ENCODE measurements at regions not wholly inside any gene's neighbourhood (a gene's known extent, or its start where the extent isn't known, plus 50 kb on each side); places are given as distances from the start of the nearest gene placed in this dataset.

DNA sequence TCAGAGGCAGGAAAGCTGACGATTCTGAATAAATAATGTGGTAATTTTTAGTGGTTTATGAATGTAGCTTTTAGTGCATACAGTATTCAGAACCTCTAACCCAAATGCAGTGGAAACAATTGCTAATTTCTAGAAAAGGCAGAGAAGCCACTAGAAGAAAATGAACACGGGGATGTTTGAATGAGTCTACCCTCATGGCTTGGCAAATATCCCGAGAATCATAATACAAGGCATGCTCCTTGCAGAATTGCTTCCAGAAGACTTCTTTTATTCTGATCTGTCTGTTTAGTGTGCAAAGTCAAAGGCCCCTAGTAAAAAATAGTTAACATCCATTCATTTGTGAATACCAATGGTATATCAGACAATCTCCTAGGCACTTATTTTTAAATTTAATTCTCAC lies 246.8 kb downstream of the LMO4 start:
- Mint-ChIP-seq H3K36me3 (ENCODE audit: low read depth) (no peaks in the 10 kb centered on the region), H3K9me3 (ENCODE audit: low read depth) (no peaks in the 10 kb centered on the region), H3K4me3 (no peak overlapping the region), H3K27me3 (peaks cover 2% of the 10 kb centered on the region), H3K4me1 (no peaks in the 10 kb centered on the region), H3K27ac (no peak overlapping the region)
- CTCF ChIA-PET: no interaction called here
- DNase-seq (no peak), ATAC-seq (no peak)
- intact Hi-C loops (cut with DNase I, micrococcal nuclease): no loop called here
- POLR2A ChIA-PET: no interaction called here

DNA sequence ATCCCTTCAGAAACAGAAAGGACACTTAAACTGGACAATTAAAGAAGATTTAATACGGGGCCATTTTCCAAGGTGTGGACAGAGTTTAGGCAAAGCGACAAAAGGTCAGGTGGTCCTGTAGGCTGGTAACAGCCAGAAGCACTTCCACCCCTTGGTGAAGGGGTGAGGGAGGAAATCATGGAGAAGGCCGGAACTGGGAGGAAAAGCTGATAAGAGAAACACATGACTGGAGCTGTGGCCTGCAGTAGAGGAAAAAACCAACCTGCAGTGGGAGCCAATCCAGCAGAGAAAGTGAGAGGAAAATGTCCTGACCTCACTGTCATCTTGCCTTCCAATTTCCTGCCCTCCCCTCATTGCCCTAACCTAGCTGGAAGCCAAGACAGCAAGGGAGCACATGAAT lies 249.8 kb downstream of the LMO4 start:
- no peaks in the 10 kb centered on the region for H3K9me3 Mint-ChIP-seq (ENCODE audit: low read depth)
- ChIA-PET CTCF (interaction anchor here (1.2 kb wide), 1 partner anchor 175 kb away, joined by 3 read pairs; no protein-coding TSS in a partner anchor), POLR2A (no interaction called here)
- H3K4me3 Mint-ChIP-seq: no peak overlapping the region
- peaks cover 4% of the 10 kb centered on the region for H3K27me3 Mint-ChIP-seq
- H3K36me3 Mint-ChIP-seq (ENCODE audit: low read depth): no peaks in the 10 kb centered on the region
- H3K27ac Mint-ChIP-seq: no peak overlapping the region
- ATAC-seq: no peak
- DNase-seq: no peak
- no peaks in the 10 kb centered on the region for H3K4me1 Mint-ChIP-seq
- intact Hi-C loops (cut with DNase I, micrococcal nuclease): no loop called here

DNA sequence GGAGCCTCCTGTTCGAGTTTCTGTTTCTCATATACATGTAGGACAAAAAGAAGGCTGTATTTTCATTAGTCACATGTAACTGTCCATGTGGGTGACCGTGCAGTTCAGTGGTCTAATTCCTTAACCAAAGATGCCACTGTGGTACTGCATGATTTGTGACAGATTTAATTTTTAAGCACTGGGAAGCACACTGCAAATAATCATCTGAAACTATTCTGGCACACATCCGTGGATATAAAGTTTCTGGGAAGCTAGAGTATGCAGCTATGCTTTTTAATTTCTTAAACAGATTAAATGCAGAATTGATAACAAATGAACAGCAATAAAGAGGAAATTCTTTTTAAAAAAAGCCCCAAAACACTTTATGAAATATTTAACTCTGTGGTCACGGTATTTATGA lies 254.8 kb downstream of the LMO4 start:
- POLR2A ChIA-PET: no interaction called here
- ATAC-seq (no peak), DNase-seq (no peak)
- no peaks in the 10 kb centered on the region for H3K9me3 Mint-ChIP-seq (ENCODE audit: low read depth)
- CTCF ChIA-PET: no interaction called here
- no peak overlapping the region for H3K27ac Mint-ChIP-seq
- H3K36me3 Mint-ChIP-seq (ENCODE audit: low read depth): no peaks in the 10 kb centered on the region
- intact Hi-C loops (cut with DNase I, micrococcal nuclease): no loop called here
- H3K27me3 Mint-ChIP-seq: peaks cover 2% of the 10 kb centered on the region
- H3K4me1 Mint-ChIP-seq: no peaks in the 10 kb centered on the region
- no peak overlapping the region for H3K4me3 Mint-ChIP-seq

DNA sequence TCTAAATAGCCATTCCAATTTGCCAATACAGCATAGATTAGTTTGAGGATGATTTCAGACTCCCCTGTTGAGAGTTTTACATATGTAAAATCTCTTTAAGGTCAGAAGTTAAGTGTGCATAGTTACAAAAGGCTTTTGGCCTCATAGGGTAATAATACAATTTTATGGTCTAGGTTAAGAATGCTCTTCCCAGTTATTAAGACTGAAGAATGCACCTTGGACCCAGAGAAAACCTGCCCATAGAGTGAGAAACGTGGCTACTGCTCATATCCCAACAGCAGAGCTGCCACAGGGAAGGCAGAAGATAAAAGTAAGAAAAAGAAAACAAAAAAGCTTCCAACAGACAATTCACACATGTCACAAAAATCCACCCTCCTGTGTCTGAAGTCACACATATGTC lies 255.9 kb downstream of the LMO4 start:
- CTCF ChIA-PET: interaction anchor here (2.0 kb wide), 1 partner anchor 14 kb away, joined by 8 read pairs; no protein-coding TSS in a partner anchor
- no peak overlapping the region for H3K27ac Mint-ChIP-seq

DNA sequence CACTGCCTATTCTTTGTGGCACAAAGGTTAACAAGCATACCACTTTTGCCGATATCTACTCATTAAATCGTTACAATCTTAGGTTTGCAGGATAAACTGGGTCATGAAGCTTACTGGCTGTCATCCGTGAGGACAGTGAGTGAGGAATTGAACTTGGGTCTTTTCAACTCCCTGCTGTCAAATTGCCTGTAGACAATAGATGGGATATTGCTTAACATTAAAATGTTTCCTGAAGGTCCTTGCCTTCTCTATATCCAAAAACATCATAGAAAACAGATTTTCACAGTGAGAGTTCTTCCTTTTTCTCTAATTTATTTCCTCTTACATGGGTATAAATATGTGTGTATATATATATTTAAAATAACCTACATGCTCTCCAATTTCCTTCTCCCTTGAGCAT lies 257.8 kb downstream of the LMO4 start:
- Mint-ChIP-seq H3K36me3 (ENCODE audit: low read depth) (no peaks in the 10 kb centered on the region), H3K4me3 (no peak overlapping the region), H3K27me3 (no peaks in the 10 kb centered on the region), H3K4me1 (no peaks in the 10 kb centered on the region), H3K27ac (no peak overlapping the region), H3K9me3 (ENCODE audit: low read depth) (no peaks in the 10 kb centered on the region)
- ATAC-seq (no peak), DNase-seq (no peak)
- POLR2A ChIA-PET: no interaction called here
- CTCF ChIA-PET: no interaction called here
- intact Hi-C loops (cut with DNase I, micrococcal nuclease): no loop called here

More for the DNA sequence above, 255.9 kb downstream of the LMO4 start:
- H3K4me3 Mint-ChIP-seq: no peak overlapping the region
- ATAC-seq (no peak), DNase-seq (no peak)
- peaks cover 2% of the 10 kb centered on the region for H3K27me3 Mint-ChIP-seq
- POLR2A ChIA-PET: no interaction called here
- H3K9me3 Mint-ChIP-seq (ENCODE audit: low read depth): no peaks in the 10 kb centered on the region
- no peaks in the 10 kb centered on the region for H3K4me1 Mint-ChIP-seq
- no peaks in the 10 kb centered on the region for H3K36me3 Mint-ChIP-seq (ENCODE audit: low read depth)
- intact Hi-C loops (cut with DNase I, micrococcal nuclease): no loop called here

DNA sequence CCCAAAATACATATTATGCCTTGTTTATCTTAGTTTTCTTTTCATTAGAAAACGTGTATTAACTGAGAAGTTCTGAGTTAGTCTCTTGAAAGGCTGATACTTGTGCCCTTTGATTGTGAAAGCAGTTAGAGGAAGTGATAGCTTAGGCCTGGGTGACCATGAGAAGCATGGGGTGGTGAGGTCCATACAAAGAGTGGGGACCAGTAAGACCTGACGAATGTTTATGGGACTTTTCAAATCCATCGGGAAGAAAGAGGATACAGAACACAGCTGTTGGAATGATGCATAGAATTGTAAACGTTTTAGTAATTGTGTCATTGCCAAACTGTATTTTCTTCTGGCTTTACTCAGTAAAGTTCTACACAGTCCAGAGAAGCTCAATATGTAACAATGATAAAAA lies 259.8 kb downstream of the LMO4 start:
- POLR2A ChIA-PET: no interaction called here
- no peak for DNase-seq
- no peaks in the 10 kb centered on the region for H3K9me3 Mint-ChIP-seq (ENCODE audit: low read depth)

DNA sequence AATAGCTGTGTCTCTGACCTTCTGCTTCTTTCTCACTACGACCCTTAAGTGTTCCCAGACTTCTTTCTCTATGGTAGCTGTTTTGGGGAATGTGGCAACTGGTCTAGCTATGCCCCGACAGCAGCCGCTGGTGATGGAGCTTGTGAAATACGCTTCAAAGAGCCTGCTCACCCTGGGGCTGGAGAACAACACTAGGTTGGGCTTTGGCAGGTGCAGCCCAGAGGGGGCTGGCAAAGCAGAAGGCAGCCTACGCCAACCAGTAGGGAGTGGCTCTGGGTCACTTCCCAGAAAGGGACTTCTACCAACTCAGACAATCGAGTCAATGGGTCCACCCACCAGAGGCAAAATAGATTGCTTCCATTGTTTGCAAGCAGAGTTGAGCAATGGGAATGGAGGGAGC lies 262.8 kb downstream of the LMO4 start:
- ATAC-seq (no peak), DNase-seq (no peak)
- ChIA-PET POLR2A (no interaction called here), CTCF (no interaction called here)
- Mint-ChIP-seq H3K9me3 (ENCODE audit: low read depth) (no peaks in the 10 kb centered on the region), H3K36me3 (ENCODE audit: low read depth) (no peaks in the 10 kb centered on the region), H3K4me1 (no peaks in the 10 kb centered on the region), H3K4me3 (no peak overlapping the region), H3K27ac (no peak overlapping the region), H3K27me3 (no peaks in the 10 kb centered on the region)
- intact Hi-C loops (cut with DNase I, micrococcal nuclease): no loop called here

More for the DNA sequence above, 259.8 kb downstream of the LMO4 start:
- Mint-ChIP-seq H3K27ac (no peak overlapping the region), H3K4me1 (no peaks in the 10 kb centered on the region), H3K36me3 (ENCODE audit: low read depth) (no peaks in the 10 kb centered on the region), H3K27me3 (no peaks in the 10 kb centered on the region), H3K4me3 (no peak overlapping the region)
- ATAC-seq: no peak
- intact Hi-C loops (cut with DNase I, micrococcal nuclease): no loop called here
- CTCF ChIA-PET: interaction anchor here (0.6 kb wide), 1 partner anchor 157 kb away, joined by 3 read pairs; no protein-coding TSS in a partner anchor

DNA sequence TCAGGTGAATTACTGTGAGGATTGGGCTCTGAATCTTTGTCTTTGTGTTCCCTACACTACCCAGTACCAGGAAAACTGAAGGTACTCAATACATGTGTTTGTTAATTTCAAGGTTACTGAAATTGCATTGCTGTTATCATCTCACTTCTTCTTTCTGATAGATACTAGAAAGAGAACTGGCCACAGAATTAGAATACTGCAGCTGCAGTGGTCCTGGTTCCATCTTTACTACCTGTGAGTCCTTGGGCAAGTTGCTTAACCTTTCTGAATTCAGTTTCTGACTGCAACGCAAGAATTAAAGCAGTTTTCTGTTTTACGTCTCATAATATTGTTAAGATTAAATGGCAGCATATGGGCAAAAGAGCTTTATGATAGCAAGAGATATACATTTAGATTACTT lies 263.5 kb downstream of the LMO4 start:
- Mint-ChIP-seq H3K9me3 (ENCODE audit: low read depth) (no peaks in the 10 kb centered on the region), H3K27me3 (no peaks in the 10 kb centered on the region), H3K4me1 (no peaks in the 10 kb centered on the region), H3K4me3 (no peak overlapping the region), H3K36me3 (ENCODE audit: low read depth) (no peaks in the 10 kb centered on the region), H3K27ac (no peak overlapping the region)
- DNase-seq (no peak), ATAC-seq (no peak)
- POLR2A ChIA-PET: no interaction called here
- CTCF ChIA-PET: no interaction called here
- intact Hi-C loops (cut with DNase I, micrococcal nuclease): no loop called here

DNA sequence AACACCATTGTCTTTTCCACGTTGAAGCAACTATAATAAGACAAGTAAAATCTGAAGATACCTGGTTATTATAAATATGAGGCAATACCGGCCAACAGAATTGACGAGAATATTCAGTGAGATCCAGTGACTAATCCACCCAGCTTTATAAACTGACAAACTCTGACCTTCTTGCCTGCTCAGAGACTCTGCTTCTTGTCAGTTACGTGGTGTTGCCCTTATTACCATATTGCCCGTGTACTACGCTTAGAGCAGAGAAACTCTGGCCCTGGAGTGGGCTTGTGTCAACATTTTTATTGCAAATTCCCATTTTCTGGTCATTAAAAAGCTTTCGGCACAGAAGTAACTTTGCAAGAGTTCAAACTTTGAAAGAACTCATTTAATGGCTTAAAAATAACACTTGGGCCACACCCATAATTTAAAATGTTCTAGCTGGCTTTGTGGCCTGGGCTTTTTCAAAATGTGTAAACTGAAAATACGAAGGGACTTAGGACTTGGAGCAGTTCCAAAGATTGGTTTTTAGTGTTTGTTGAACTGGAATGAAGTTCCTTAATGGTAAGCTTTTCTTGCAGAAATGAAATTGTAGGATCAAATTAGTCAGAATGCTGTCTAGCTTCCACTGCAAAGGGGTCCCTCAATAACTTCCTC lies 266.2 kb downstream of the LMO4 start:
- ChIA-PET CTCF (interaction anchor here (0.5 to 0.6 kb wide), 2 partner anchors 9 to 973 kb away, joined by 3 to 4 read pairs; no protein-coding TSS in a partner anchor), POLR2A (no interaction called here)
- no peaks in the 10 kb centered on the region for H3K36me3 Mint-ChIP-seq (ENCODE audit: low read depth)
- ATAC-seq (no peak), DNase-seq (no peak)
- no peaks in the 10 kb centered on the region for H3K9me3 Mint-ChIP-seq (ENCODE audit: low read depth)
- no peaks in the 10 kb centered on the region for H3K4me1 Mint-ChIP-seq
- H3K27me3 Mint-ChIP-seq: no peaks in the 10 kb centered on the region
- no peak overlapping the region for H3K4me3 Mint-ChIP-seq
- intact Hi-C loops (cut with DNase I, micrococcal nuclease): no loop called here
- no peak overlapping the region for H3K27ac Mint-ChIP-seq

DNA sequence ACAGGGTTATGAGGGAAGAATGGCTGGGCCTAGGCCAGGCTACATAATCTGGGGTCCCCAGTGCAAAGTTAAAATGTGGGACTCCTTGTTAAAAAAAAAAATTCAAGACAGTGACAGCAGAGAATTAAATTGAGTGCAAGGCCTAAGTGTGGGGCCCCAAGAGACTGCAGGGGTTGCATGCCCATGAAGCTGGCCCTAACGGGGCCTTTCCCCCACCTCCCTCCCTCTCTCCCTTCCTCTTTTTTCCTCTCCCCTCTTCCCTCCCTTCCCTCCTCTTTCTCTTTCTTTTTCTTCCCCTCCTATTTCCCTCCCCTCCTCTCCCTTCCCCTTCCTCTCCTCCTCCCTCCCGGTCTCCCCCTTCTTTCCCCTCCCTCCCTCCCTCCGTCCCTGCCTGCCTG lies 266.7 kb downstream of the LMO4 start:
- intact Hi-C loops (cut with DNase I, micrococcal nuclease): no loop called here
- DNase-seq: no peak
- ATAC-seq: no peak
- POLR2A ChIA-PET: no interaction called here
- Mint-ChIP-seq H3K4me3 (no peak overlapping the region), H3K27ac (no peak overlapping the region), H3K27me3 (no peaks in the 10 kb centered on the region), H3K36me3 (ENCODE audit: low read depth) (no peaks in the 10 kb centered on the region), H3K9me3 (ENCODE audit: low read depth) (no peaks in the 10 kb centered on the region), H3K4me1 (no peaks in the 10 kb centered on the region)
- CTCF ChIA-PET: interaction anchor here (0.6 kb wide), 1 partner anchor 10 kb away, joined by 4 read pairs; no protein-coding TSS in a partner anchor

DNA sequence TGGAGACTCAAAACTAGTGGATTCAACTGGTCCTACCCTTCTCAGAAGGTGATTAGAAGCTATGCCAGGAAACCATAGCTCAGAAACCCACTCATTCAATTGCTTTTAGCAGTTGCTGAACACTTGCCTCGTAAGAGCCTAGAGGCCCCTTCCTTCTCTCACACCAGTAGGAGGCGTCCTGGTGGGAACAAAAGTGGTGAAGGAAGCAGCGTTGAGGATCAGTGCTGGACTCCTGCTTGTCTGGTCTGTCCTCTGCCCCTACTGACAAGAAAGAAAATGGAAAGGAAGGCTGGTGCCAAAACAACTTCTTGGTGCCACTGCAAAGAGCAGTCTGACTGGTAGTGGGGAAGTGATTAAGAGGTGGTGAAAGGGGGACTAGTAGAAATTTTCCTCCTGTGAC lies 269.7 kb downstream of the LMO4 start:
- no peaks in the 10 kb centered on the region for H3K36me3 Mint-ChIP-seq (ENCODE audit: low read depth)
- intact Hi-C loops (cut with DNase I, micrococcal nuclease): no loop called here
- H3K9me3 Mint-ChIP-seq (ENCODE audit: low read depth): no peaks in the 10 kb centered on the region
- DNase-seq: no peak
- H3K4me3 Mint-ChIP-seq: no peak overlapping the region
- ATAC-seq: no peak
- no peaks in the 10 kb centered on the region for H3K4me1 Mint-ChIP-seq
- ChIA-PET POLR2A (no interaction called here), CTCF (no interaction called here)
- H3K27me3 Mint-ChIP-seq: no peaks in the 10 kb centered on the region
- H3K27ac Mint-ChIP-seq: no peak overlapping the region

DNA sequence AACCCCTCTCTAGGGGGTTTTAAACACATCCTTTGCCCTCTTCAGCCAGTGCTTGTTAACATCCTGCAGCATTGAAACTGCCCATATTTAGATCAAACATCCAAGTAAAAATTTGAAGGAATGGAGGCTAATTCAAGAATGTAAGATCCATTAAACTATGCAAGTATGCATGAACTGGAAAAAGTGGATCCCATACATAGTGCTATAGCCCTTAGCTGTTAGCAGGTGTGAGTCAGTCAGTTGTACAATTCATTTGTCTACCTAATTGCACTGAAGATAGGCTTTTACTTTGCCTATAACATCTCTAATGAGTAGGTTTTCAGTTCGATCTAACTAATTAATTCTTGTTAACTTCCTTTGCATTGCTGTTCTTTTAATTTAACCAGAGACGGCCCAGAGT lies 270.9 kb downstream of the LMO4 start:
- Mint-ChIP-seq H3K36me3 (ENCODE audit: low read depth) (no peaks in the 10 kb centered on the region), H3K4me3 (no peak overlapping the region), H3K4me1 (no peaks in the 10 kb centered on the region), H3K27me3 (no peaks in the 10 kb centered on the region), H3K27ac (no peak overlapping the region), H3K9me3 (ENCODE audit: low read depth) (no peaks in the 10 kb centered on the region)
- intact Hi-C loops (cut with DNase I, micrococcal nuclease): no loop called here
- DNase-seq (no peak), ATAC-seq (no peak)
- ChIA-PET CTCF (no interaction called here), POLR2A (no interaction called here)

All from activated CD4-positive, alpha-beta T cell treated with anti-CD3 and anti-CD28 coated beads for 36 hours (primary cell).